Sigmoid colon (tissue), 6 donors: ENCODE measurements at regions not wholly inside any gene's neighbourhood (a gene's known extent, or its start where the extent isn't known, plus 50 kb on each side); places are given as distances from the start of the nearest gene placed in this dataset.

Experiments
- DNase-seq: peaks from one replicate; pipeline ENCODE4 v3.0.0-alpha.2; 2019
- H3K27ac ChIP-seq, 4 donors: fragments of 200-600 bp; sonication (generic); one replicate each; pipeline ENCODE4 v1.5.1; 2016 to 2019; ENCODE audit warnings: mild to moderate bottlenecking in 1 of 4
- H3K27me3 ChIP-seq, 3 donors: fragments of 200-600 bp; sonication (generic); one replicate each; pipeline ENCODE4 v1.5.1; 2019; ENCODE audit warnings: mild to moderate bottlenecking in 1 of 3
- H3K36me3 ChIP-seq, 4 donors: fragments of 200-600 bp; sonication (generic); one replicate each; pipeline ENCODE4 v1.5.1; 2016 to 2019
- H3K4me1 ChIP-seq, 4 donors: fragments of 200-600 bp; sonication (generic); one replicate each; pipeline ENCODE4 v1.5.1; 2017 to 2019
- H3K4me3 ChIP-seq, 4 donors: fragments of 200-600 bp; sonication (generic); one replicate each; pipeline ENCODE4 v1.5.1; 2017 to 2019; ENCODE audit warnings: mild to moderate bottlenecking in 2 of 4, moderate library complexity in 1 of 4
- H3K9me3 ChIP-seq, 4 donors: fragments of 200-600 bp in 3 of 4; sonication (generic) in 3 of 4; one replicate each; pipeline versions ENCODE4 v1.5.1 to v1.6.1; 2013 to 2019
- EP300 ChIP-seq, 4 donors: sonication (generic); formaldehyde crosslinking; IDR thresholded peaks; one replicate each; pipeline ENCODE4 v1.6.1; 2017; ENCODE audit warnings: antibody characterized with exemption in 4 of 4
- POLR2A ChIP-seq, 2 donors: fragments of 450-650 bp; IDR thresholded peaks; one replicate each; pipeline ENCODE4 v1.6.1; 2016; ENCODE audit warnings: antibody characterized with exemption in 2 of 2, mild to moderate bottlenecking in 2 of 2, moderate library complexity in 2 of 2
- POLR2AphosphoS5 ChIP-seq, 4 donors: sonication (generic); formaldehyde crosslinking; IDR thresholded peaks; one replicate each; pipeline ENCODE4 v1.6.1; 2017; ENCODE audit warnings: antibody characterized with exemption in 4 of 4
- WGBS, 2 donors: extraction: QIAGEN DNeasy Blood & Tissue Kit; methylation state at CpG; one replicate each; pipeline ENCODE4 v1.1.7; 2013; 5-methylcytosine and 5-hydroxymethylcytosine counted together
- intact Hi-C: fragments of 100-400 bp; cut with DNase I; formaldehyde crosslinking; loops from one replicate; pipeline ENCODE4 v1.15.1; 2023
- TF ChIP-seq, protein P1 (sequence below), 4 experiments: fragments of 450-650 bp in 3 of 4; fragments of 200-600 bp in 1 of 4; IDR thresholded peaks; one replicate each; pipeline ENCODE4 v1.5.1; 2016 to 2019; ENCODE audit warnings: antibody characterized with exemption in 4 of 4, mild to moderate bottlenecking in 3 of 4, moderate library complexity in 2 of 4
- donor health status: healthy with polysubstance abuse.
- donor health status: healthy.

DNA sequence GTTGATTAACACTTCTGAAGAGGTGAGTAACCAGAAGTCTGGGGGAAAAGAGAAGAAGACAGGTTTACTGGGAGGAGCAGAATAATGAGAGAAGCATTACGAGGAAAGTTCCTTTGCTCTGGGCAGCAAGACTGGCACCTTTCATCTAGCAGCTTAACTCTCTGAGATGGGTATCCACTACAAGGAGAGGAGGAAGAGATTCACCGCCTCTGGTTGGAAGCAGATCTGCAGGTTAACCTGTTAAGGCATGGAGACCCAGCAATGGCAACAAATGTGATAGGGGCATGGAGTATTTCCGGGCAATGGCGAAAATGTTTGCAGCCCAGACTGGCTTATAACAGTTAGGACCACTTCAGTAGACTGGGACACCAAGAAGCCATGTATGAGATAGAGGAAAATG, 162.2 kb downstream of the TFEC start:
- intact Hi-C loops: no loop called here
- DNase-seq: no peak
- H3K27me3 ChIP-seq: no peaks in the 10 kb centered on the region
- H3K4me3 ChIP-seq: no peak overlapping the region
- H3K9me3 ChIP-seq: no peaks in the 10 kb centered on the region
- no peaks in the 10 kb centered on the region for H3K4me1 ChIP-seq
- no peak overlapping the region for H3K27ac ChIP-seq
- WGBS, 2 donors: 93 to 95% methylated on average over 4 of the region's 4 CpGs
- no peaks in the 10 kb centered on the region for H3K36me3 ChIP-seq
- TF ChIP-seq, protein P1, sequence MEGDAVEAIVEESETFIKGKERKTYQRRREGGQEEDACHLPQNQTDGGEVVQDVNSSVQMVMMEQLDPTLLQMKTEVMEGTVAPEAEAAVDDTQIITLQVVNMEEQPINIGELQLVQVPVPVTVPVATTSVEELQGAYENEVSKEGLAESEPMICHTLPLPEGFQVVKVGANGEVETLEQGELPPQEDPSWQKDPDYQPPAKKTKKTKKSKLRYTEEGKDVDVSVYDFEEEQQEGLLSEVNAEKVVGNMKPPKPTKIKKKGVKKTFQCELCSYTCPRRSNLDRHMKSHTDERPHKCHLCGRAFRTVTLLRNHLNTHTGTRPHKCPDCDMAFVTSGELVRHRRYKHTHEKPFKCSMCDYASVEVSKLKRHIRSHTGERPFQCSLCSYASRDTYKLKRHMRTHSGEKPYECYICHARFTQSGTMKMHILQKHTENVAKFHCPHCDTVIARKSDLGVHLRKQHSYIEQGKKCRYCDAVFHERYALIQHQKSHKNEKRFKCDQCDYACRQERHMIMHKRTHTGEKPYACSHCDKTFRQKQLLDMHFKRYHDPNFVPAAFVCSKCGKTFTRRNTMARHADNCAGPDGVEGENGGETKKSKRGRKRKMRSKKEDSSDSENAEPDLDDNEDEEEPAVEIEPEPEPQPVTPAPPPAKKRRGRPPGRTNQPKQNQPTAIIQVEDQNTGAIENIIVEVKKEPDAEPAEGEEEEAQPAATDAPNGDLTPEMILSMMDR (IDR thresholded peaks at IDR 0.05): no peak

DNA sequence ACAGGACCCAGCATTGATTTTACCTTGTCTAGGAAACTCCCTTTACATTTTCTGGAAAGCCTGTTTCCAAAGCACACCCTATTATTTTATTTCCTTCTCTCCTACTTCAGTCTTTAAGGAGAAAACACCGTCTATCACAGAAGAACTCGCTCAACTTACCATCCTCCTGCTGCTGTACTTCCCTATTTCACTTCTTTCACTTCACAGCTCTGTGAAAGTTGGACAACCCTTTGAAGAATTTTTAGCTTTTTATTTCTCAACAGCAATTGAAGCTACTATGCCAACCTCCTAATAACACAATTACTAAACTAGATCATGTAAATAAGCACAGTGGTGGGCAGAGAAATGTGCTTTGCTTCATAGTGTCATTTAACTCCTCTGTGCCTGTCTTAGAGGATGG, 166.5 kb downstream of the TFEC start:
- no peaks in the 10 kb centered on the region for H3K27me3 ChIP-seq
- TF ChIP-seq, protein P1 (IDR thresholded peaks at IDR 0.05): no peak
- TF ChIP-seq POLR2AphosphoS5 (IDR thresholded peaks at IDR 0.05) (no peak), EP300 (IDR thresholded peaks at IDR 0.05) (no peak), POLR2A (IDR thresholded peaks at IDR 0.05) (no peak)
- H3K4me3 ChIP-seq: no peak overlapping the region
- no peaks in the 10 kb centered on the region for H3K9me3 ChIP-seq
- 57 to 77% methylated on average over 2 of the region's 2 CpGs for WGBS, 2 donors
- no peaks in the 10 kb centered on the region for H3K4me1 ChIP-seq
- no peak overlapping the region for H3K27ac ChIP-seq
- intact Hi-C loops: no loop called here
- no peaks in the 10 kb centered on the region for H3K36me3 ChIP-seq
- DNase-seq: no peak

DNA sequence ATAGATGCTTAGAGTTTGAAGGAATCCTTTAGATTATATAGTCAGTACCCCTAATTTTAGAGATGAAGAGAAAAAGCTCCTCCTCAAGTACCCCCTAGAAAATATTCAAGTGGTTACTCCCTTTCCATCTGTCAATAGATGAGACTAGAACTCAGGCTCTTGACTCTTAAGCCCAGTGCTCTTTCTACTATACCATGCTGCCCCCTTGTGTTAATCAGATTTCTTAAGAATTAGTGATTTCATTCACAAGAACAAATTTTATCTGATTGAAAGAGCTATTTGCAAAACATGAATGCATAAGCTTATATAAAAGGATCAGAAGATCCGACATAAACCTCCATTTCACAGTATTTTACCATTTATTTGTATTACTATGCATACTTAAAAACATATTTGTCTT, 179.3 kb downstream of the TFEC start:
- intact Hi-C loops: loop anchor here (5.0 to 10.0 kb wide), 2 partner anchors 1769 to 1826 kb away; no protein-coding TSS in a partner anchor
- no peak overlapping the region for H3K4me3 ChIP-seq
- no peaks in the 10 kb centered on the region for H3K27me3 ChIP-seq
- no peaks in the 10 kb centered on the region for H3K36me3 ChIP-seq
- H3K4me1 ChIP-seq: no peaks in the 10 kb centered on the region
- TF ChIP-seq EP300 (IDR thresholded peaks at IDR 0.05) (no peak), POLR2A (IDR thresholded peaks at IDR 0.05) (no peak), POLR2AphosphoS5 (IDR thresholded peaks at IDR 0.05) (no peak)
- TF ChIP-seq, protein P1 (IDR thresholded peaks at IDR 0.05): peak in 2 of 4 experiments; percentile 17 to 38
- 84 to 89% methylated on average over 1 of the region's 1 CpG for WGBS, 2 donors
- no peaks in the 10 kb centered on the region for H3K9me3 ChIP-seq
- no peak overlapping the region for H3K27ac ChIP-seq
- no peak for DNase-seq

DNA sequence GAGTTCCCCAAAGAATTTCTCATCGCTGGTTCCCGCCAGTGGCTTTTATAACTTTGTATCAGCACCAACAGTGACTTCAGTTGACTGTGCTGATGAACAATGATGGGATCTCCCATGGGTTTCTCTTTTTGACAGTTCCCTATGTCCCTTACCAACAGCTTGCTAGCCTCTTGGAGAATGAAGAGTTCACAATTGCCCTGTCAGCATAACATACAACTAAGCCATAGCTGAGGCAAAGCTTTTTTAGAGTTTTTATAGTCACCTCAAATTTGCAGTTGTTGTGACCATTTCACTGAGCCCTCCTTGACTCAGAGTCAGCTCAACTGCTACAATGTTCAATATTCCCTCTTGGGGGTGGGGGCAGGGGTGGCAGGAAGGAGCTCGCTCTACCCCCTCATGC, 179.8 kb downstream of the TFEC start:
- TF ChIP-seq, protein P1 (IDR thresholded peaks at IDR 0.05): no peak
- TF ChIP-seq POLR2AphosphoS5 (IDR thresholded peaks at IDR 0.05): no peak
- no peak for TF ChIP-seq POLR2A (IDR thresholded peaks at IDR 0.05)
- no peak for TF ChIP-seq EP300 (IDR thresholded peaks at IDR 0.05)
- H3K4me1 ChIP-seq: no peaks in the 10 kb centered on the region
- H3K36me3 ChIP-seq: no peaks in the 10 kb centered on the region
- no peaks in the 10 kb centered on the region for H3K9me3 ChIP-seq
- no peak overlapping the region for H3K27ac ChIP-seq
- no peak overlapping the region for H3K4me3 ChIP-seq
- 75 to 89% methylated on average over 3 of the region's 3 CpGs for WGBS, 2 donors
- no peaks in the 10 kb centered on the region for H3K27me3 ChIP-seq
- no peak for DNase-seq
- intact Hi-C loops: loop anchor here (5.0 to 10.0 kb wide), 2 partner anchors 1768 to 1826 kb away; no protein-coding TSS in a partner anchor

DNA sequence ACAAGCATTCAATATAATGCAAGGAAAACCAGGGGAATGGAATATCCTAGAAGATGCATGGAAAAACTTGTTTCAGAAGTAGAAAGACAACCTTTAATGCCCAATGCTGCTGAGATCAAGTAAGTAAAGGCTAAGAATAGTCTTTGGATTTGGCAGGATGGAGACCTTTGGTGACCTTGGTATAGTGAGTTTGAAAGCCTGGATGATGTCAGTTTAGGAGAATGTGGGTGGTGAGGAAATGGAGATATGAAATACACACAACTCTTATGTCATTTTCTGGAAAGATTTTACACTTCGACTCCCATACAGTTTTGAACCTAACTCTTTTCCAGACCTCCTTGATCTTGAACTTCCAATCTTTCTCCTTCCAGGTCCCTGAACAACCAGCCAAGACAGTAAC, 185.7 kb downstream of the TFEC start:
- DNase-seq: no peak
- Histone ChIP-seq H3K36me3 (no peaks in the 10 kb centered on the region), H3K9me3 (no peaks in the 10 kb centered on the region), H3K4me1 (peaks cover 0 to 6% (median 0%) of the 10 kb centered on the region in 4 donors), H3K27ac (no peak overlapping the region), H3K4me3 (no peak overlapping the region), H3K27me3 (no peaks in the 10 kb centered on the region)
- WGBS, 2 donors: 83 to 87% methylated on average over 1 of the region's 1 CpG
- TF ChIP-seq POLR2A (IDR thresholded peaks at IDR 0.05) (no peak), POLR2AphosphoS5 (IDR thresholded peaks at IDR 0.05) (no peak), EP300 (IDR thresholded peaks at IDR 0.05) (no peak)
- TF ChIP-seq, protein P1 (IDR thresholded peaks at IDR 0.05): no peak
- intact Hi-C loops: no loop called here
